HG03280 (cell line): ENCODE measurements at regions not wholly inside any gene's neighbourhood (a gene's known extent, or its start where the extent isn't known, plus 50 kb on each side); places are given as distances from the start of the nearest gene placed in this dataset.

Experiments
- ATAC-seq: cut with Tn5 transposase; IDR thresholded peaks from one replicate; pipeline ENCODE4 v1.9.1; 2021; ENCODE audit warnings: mild to moderate bottlenecking, moderate library complexity; ENCODE audit not compliant: unreplicated experiment

DNA sequence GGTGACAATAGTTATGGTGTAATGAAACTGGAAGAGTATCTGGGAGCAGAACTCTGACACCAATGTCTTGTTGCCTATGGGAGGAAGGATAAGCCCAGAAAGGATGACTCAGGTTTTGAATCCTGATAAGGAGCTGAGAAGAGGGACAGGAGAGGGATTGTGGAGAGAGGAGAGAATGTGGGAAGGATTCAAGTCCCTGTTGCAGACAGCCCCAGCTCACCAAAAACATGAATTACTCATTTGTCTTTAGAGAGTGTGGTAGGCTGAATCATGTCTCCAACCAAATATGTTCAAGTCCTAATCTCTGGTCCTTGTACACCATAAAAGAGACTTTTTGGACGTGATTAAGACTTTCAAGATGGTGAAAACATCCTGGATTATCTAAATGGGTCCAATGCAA, 206.9 kb upstream of the PHYHIPL start:
- no peak for ATAC-seq

DNA sequence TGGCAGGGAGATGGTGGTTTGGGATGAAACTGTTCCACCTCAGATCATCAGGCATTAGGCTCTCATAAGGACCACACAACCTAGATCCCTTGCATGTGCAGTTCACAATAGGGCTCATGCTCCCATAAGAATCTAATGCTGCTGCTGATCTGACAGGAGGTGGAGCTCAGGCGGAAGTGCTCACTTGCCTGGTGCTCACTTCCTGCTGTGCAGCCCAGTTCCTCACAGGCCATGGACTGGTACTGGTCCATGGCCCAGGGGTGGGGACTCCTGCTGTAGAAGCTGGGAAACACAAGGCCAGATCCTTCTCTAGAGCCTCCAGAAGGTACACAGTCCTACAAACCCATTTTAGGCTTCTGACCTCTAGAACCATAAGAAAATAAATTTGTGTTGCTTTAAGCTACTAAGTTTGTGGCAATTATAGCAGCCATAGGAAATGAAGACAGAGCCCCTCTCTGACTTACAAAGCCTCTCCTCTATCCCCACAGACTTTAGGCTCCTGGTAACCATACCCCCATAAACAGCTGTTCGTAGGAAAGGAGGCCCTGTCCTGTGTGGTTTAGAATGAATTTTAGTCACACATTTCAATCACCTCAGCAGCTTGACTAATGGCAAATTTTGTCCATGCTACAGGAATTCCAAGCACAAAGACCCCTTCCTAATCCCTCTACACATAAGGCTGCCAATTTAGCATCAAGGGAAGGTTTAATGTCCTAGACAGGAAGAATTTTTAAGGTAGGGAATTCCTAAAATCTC, 206.1 kb upstream of the PHYHIPL start:
- no peak for ATAC-seq

- ATAC-seq, result no peak
Measured at GRCh38 chr10:58971211-58971610, 205.2 kb upstream of the PHYHIPL start.

- ATAC-seq, result no peak
Measured at GRCh38 chr10:58971796-58972491, 204.5 kb upstream of the PHYHIPL start.

- no peak for ATAC-seq
Measured at GRCh38 chr10:58972576-58973234, 203.7 kb upstream of the PHYHIPL start.

GRCh38 chr10:58973235-58973595, 203.2 kb upstream of the PHYHIPL start:
- no peak for ATAC-seq

DNA sequence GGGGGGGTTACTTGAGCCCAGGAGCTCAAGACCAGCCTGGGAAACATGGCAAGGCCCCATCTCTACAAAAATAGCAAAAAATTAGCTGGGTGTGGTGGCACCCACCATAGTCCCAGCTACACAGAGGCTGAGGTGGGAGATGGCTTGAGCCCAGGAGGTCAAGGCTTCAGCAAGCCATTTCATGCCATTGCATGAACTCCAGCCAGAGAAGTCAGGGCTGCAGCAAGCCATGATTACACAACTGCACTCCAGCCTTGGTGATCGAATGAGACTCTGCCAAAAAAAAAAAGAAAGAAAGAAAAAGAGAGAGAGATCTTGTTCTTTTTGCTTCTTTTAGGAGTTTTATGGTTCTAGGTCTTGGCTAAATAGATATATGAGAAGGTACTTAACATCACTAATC, 200.2 kb upstream of the PHYHIPL start:
- no peak for ATAC-seq

DNA sequence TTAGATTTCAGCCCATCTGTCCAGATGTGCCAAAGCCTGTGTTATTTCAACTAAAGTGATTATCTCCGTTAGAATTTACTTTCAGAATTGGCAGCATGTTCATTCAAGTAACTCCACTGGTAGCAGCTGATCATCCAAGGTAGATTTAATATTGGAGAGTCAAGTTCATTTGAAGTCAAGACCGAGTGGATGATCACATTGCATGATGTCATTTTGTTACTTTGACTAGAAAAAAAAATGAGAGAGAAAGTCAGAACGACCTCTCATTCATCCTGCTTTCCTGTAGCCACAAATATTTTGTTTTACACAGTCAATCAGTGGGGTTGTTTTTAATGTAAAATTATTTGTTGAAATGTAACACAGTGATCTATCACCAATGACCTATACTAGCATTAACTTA, 196.7 kb upstream of the PHYHIPL start:
- ATAC-seq, result no peak

DNA sequence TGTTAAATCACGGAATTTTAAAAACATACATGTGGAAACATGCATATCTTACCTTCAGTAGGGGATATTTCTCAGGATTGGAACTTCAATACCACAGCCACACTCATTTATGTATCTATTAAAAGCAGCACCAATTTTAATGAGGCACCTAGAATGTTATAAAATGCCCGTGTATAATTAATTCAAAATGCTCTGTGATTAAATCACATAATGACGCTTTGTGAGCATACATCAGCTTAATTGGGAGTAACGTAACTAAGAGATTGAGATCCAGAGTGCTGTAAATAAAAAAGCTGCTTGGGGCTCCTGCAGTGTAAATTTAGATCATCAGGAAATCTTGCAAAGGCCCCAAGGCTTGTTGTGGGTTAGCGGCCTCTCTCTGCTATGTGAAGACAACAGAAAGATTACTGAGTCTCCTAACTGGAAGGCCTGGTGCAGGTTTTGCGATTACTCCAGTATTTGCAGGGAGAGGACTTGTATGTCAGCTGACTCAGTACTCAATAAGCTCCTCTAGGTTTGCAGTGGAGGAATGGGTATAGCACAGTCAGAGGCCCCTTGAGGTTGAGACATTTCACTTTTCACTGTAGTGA, 195.5 kb upstream of the PHYHIPL start:
- ATAC-seq, result no peak

- ATAC-seq, result no peak
Measured at GRCh38 chr10:58981846-58982245, 194.6 kb upstream of the PHYHIPL start.

GRCh38 chr10:58982470-58983239, 193.8 kb upstream of the PHYHIPL start:
- ATAC-seq, result no peak

- no peak for ATAC-seq
Measured at GRCh38 chr10:58985216-58985615, 191.2 kb upstream of the PHYHIPL start.

GRCh38 chr10:58989486-58990039, 186.9 kb upstream of the PHYHIPL start:
- no peak for ATAC-seq

GRCh38 chr10:58990693-58991092, 185.8 kb upstream of the PHYHIPL start:
- no peak for ATAC-seq

GRCh38 chr10:58991856-58992255, 184.6 kb upstream of the PHYHIPL start:
- ATAC-seq, result no peak

DNA sequence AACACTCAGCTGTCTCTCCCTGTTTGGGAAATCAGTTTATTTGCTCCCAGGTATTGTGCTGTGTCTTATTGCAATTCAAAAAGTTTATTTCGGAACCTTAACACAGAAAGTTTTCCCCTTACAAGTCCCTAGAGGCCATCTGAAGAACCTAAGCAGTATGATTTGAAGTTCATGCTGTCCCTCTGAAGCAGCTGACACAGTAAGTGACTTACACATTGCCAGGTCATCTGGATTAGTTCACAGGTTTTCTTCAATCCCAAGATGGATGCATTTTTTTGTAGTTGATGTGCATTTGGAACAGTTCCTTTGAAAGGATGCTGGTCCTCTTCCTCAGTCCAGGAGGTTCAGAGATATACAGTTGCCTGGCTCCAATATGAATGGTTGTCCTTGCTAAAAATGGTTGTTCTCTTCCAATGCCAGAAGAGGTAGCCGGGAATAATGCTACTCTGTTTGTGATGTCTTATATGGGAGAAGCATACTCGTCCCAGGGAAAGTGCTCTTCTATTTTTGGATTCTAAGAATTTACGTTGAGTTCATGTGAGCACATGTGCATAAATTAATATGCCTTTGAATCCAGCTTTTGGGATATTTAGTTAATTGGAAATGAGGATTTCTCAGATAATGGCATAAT, 183.5 kb upstream of the PHYHIPL start:
- no peak for ATAC-seq

DNA sequence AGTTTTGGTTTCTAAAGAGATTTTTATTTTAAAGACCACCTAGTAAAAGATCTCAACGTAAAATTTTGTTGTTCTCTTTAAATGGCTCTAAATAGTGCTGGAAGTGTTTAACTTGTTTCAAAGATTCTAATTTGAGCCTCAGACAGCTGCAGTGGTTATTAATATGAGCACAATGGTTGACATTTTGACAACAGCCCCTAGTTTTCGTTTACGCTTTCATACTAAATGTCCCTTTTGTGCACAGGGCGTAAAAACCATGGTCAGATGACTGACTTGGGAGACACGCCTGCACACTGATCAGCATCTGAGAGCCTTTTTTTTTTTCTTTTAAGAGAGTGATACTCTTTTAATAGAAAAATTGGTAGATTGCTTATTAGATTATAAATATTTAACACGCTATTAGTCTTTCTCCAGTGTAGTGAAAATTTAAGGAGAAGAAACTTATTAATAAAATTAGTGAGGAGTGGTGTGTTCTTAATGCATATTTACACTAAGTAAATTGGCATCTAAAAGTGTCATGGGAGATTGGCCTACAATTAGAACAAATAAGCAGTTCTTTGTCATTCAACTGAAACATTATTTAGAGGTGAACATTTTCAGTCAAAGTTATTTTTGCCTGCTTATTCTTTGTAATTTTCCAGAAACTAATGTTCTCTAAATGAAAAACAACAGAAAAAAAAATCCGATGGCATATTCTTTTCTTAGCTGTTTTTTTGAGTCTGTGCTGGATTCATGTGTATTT, 182.8 kb upstream of the PHYHIPL start:
- peak; percentile 81 for ATAC-seq

GRCh38 chr10:58994226-58995057, 182.0 kb upstream of the PHYHIPL start:
- no peak for ATAC-seq
